ENCODE measurements at regions not wholly inside any gene's neighbourhood (a gene's known extent, or its start where the extent isn't known, plus 50 kb on each side); places are given as distances from the start of the nearest gene placed in this dataset.
A peak's percentile ranks its signal among the peaks of the same experiment; 100 is the strongest.

GRCh38 chr7:18283045-18283444, 212.5 kb upstream of the HDAC9 start:
- Histone ChIP-seq H3K27ac (no peak overlapping the region), H3K4me3 (no peak overlapping the region), H3K4me1 (no peaks in the 10 kb centered on the region), H3K9me3 (no peaks in the 10 kb centered on the region), H3K36me3 (no peaks in the 10 kb centered on the region), H3K27me3 (no peaks in the 10 kb centered on the region)
- DNase-seq, result no peak
- no peak for TF ChIP-seq CTCF (IDR thresholded peaks at IDR 0.05)
- no peak for TF ChIP-seq POLR2A (IDR thresholded peaks at IDR 0.05)
- intact Hi-C loops (cut with DNase I; ENCODE audit: low total_unique reads), result no loop called here

- Histone ChIP-seq H3K4me3 (no peak overlapping the region), H3K27ac (no peak overlapping the region), H3K27me3 (no peaks in the 10 kb centered on the region), H3K36me3 (no peaks in the 10 kb centered on the region), H3K4me1 (no peaks in the 10 kb centered on the region), H3K9me3 (no peaks in the 10 kb centered on the region)
- DNase-seq, result no peak
- no peak for TF ChIP-seq CTCF (IDR thresholded peaks at IDR 0.05)
- TF ChIP-seq POLR2A (IDR thresholded peaks at IDR 0.05), result no peak
- intact Hi-C loops (cut with DNase I; ENCODE audit: low total_unique reads), result no loop called here
Observed at GRCh38 chr7:18287482-18287881, 208.1 kb upstream of the HDAC9 start.

- no peaks in the 10 kb centered on the region for H3K4me1 ChIP-seq
- no peak for TF ChIP-seq CTCF (IDR thresholded peaks at IDR 0.05)
- no peak for TF ChIP-seq POLR2A (IDR thresholded peaks at IDR 0.05)
- H3K27ac ChIP-seq, result no peak overlapping the region
- DNase-seq, result no peak
- H3K36me3 ChIP-seq, result no peaks in the 10 kb centered on the region
- H3K9me3 ChIP-seq, result no peaks in the 10 kb centered on the region
- H3K4me3 ChIP-seq, result no peak overlapping the region
- intact Hi-C loops (cut with DNase I; ENCODE audit: low total_unique reads), result no loop called here
- H3K27me3 ChIP-seq, result no peaks in the 10 kb centered on the region
Observed at GRCh38 chr7:18288322-18289037, 207.1 kb upstream of the HDAC9 start.

- Histone ChIP-seq H3K27me3 (no peaks in the 10 kb centered on the region), H3K9me3 (no peaks in the 10 kb centered on the region), H3K27ac (peak overlapping the region; percentile 5 to 25), H3K4me1 (peaks cover 0 to 2% of the 10 kb centered on the region in 2 donors), H3K4me3 (no peak overlapping the region), H3K36me3 (no peaks in the 10 kb centered on the region)
- intact Hi-C loops (cut with DNase I; ENCODE audit: low total_unique reads), result no loop called here
- TF ChIP-seq POLR2A (IDR thresholded peaks at IDR 0.05), result no peak
- TF ChIP-seq CTCF (IDR thresholded peaks at IDR 0.05), result no peak
- no peak for DNase-seq
Observed at GRCh38 chr7:18289788-18290187, 205.8 kb upstream of the HDAC9 start.

- Histone ChIP-seq H3K27me3 (no peaks in the 10 kb centered on the region), H3K9me3 (no peaks in the 10 kb centered on the region), H3K4me1 (peaks cover 0 to 3% of the 10 kb centered on the region in 2 donors), H3K4me3 (no peak overlapping the region), H3K27ac (peak overlapping the region; percentile 5 to 25), H3K36me3 (no peaks in the 10 kb centered on the region)
- DNase-seq, result no peak
- TF ChIP-seq POLR2A (IDR thresholded peaks at IDR 0.05) (peak in 1 of 2 donors; percentile 11), CTCF (IDR thresholded peaks at IDR 0.05) (no peak)
- intact Hi-C loops (cut with DNase I; ENCODE audit: low total_unique reads), result no loop called here
Observed at GRCh38 chr7:18290223-18290622, 205.3 kb upstream of the HDAC9 start.
